HG03095 (cell line): ENCODE measurements at regions not wholly inside any gene's neighbourhood (a gene's known extent, or its start where the extent isn't known, plus 50 kb on each side); places are given as distances from the start of the nearest gene placed in this dataset.

Experiments used
- ATAC-seq: cut with Tn5 transposase; IDR thresholded peaks from one replicate; pipeline ENCODE4 v1.9.1; 2021; ENCODE audit warnings: moderate library complexity; ENCODE audit not compliant: unreplicated experiment

- ATAC-seq: no peak
Observed at GRCh38 chr1:98005326-98006010, 84.6 kb upstream of the DPYD start.

GRCh38 chr1:98003442-98003841, 82.6 kb upstream of the DPYD start:
- no peak for ATAC-seq

DNA sequence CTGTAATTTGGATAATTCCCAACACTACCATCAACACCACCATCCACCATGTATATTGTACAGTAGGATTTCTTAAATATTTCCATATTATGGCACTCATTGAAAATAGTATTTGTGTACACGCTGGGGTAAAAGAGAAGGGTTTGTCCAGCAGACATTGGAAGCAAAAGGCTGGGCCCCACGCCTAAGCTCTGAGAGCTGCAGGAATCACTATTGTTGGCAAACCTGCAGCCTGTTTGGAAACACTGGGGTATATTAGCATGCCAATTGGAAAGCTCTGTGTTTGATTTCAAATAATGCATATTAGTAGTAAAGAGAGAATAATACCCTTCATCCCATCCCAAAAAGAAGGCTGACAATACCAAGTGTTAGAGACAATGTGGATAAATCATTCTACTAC, 81.5 kb upstream of the DPYD start:
- no peak for ATAC-seq

DNA sequence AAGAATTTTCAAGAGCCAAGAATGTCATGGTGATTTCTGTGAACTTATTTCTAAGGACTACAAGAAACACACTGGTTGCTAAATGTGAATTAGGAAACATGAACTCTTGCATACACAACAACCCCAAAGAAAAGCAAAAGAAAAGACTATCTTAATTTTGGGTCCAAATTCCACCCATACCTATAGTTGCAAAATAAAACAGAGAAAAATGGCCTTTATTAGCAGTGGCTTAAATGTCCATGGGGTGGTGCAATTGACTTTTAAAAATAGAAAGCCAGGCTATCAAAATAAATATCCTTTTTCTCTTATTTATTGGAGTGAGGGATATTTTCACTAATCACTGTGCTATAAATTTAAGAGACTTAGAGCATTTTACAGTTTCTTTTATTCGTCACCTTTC, 80.9 kb upstream of the DPYD start:
- ATAC-seq: no peak

DNA sequence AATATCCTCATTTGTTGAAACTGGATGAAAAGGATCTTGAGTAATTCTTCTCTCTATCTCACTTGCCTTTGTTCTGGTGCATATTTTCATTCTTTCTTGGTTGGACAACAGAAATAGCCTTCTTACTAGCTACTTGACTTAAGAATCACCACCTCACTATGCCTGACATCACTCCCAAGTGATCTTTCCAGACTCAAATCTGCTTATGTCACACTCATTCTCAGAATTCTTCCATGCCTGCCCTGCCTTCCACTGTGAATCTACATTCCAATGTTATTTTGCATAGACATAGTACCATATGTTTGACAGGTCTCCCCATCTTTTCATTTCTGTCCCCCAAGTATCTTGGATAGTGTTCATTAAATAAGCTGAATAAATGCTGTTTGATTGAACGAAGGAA, 78.5 kb upstream of the DPYD start:
- no peak for ATAC-seq

DNA sequence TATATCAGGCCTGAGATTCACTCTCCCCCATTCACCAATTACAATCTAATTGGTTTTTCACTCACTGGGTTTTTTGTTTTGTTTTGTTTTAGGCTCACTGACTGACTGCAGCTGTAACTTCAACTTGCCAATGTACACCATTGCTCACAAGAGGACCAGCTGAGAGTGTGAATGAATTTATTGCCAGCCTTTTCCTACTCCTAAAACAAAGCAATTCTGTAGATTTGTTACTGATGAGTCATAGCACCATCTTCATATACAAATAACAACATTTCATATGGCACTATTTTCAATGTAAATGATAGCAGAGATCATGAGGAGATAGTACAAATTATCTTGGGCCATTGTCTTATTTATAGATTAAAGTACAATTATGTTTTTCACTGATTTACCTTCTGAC, 76.0 kb upstream of the DPYD start:
- ATAC-seq: no peak

- no peak for ATAC-seq
Observed at GRCh38 chr1:97989094-97989680, 68.4 kb upstream of the DPYD start.

DNA sequence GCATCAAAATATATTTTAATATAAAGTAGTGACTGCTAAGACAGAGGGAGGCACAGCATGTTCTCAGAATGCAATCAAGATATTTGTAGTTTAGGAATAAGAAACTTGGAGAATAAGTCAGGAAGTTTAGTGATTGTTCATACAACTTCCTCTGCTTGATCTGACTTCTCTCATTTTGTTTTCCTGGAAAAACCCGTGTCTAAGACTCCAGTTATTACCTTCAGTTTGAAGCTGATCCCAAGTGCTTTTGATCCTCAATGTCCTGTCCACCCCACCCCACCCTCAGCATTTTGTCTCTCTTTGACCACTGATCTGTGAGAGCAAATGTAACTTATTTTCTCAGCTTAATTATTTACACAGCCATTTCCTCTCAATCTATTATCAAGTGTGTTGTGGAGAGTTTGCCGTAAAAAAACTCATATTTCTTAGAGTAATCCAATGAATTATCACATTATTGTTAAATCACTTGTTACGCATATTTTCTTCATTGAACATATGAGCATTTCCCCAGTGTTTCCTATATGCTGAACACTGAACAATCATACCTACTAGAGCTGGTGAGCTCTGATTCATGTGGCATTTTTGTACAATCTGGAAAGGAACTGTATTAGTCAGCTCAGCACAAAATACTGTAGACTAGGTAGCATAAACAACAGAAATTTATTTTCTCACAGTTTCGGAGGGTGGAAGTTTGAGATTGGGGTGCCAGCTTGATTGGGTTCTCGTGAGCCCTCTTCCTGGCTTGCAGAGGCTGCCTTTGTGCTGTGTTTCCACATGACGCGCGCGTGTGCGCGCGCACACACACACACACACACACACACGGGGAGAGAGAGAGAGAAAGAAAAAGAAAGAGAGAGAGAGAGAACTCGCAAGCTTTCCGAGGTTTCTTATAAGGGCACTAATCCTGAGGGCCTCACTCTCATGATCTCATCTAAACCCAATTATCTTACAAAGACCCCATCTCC, 65.5 kb upstream of the DPYD start:
- no peak for ATAC-seq

DNA sequence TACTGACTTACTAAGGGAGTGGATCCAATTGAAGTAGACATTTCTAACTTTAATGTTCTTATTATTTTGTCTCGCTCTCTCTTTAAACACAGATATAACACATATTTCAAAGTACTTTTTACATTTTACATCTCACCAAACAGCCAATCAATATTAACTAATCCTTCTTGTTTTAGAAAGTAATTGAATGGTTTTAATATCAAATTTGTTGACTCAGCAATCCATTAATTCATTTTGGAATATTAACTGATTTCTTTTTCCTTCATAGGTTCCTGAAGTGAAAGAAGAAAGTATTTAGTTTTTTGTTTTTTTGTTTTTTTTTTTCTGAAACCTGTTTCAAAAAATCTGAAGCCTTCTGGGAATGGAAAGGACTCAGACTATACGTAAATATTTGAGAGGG, 62.3 kb upstream of the DPYD start:
- ATAC-seq: no peak

- no peak for ATAC-seq
Observed at GRCh38 chr1:97980530-97980929, 59.7 kb upstream of the DPYD start.

DNA sequence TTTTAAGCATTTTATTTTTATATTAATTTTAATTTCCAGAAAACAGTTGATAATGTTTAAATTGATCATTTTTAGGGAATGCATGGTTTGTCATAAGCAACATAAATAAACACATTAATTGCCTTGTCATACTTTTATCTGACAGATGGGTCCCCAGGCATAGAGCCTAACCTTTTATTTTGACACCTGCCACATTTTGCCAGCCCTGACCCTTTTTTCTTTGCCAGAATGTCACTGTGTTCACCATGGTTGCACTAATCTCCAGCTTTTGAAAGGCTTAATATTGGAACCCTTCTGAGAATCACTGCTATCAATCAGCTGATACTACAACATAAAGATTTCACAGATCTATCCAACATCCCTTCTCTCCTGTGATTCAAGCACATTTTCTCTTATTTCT, 56.0 kb upstream of the DPYD start:
- no peak for ATAC-seq
